Dedifferentiated amniotic fluid mesenchymal stem cell (primary cell): ENCODE measurements at regions not wholly inside any gene's neighbourhood (a gene's known extent, or its start where the extent isn't known, plus 50 kb on each side); places are given as distances from the start of the nearest gene placed in this dataset.
"Not testable (repeated sequence)": the region's sequence is repeated elsewhere in the genome, so short reads cannot be mapped to it uniquely, and the experiment has no call there.

Source experiments
- DNase-seq: peaks from one replicate; pipeline ENCODE4 v3.0.0-alpha.2; 2016; ENCODE audit errors: extremely low spot score

GRCh38 chr6:135707426-135707825 lies 144.1 kb upstream of the PDE7B start:
- no peak for DNase-seq

GRCh38 chr6:135710042-135710441 lies 141.5 kb upstream of the PDE7B start:
- no peak for DNase-seq

- DNase-seq = no peak
Observed at GRCh38 chr6:135722190-135722589, 129.3 kb upstream of the PDE7B start.

- peak; percentile 42 for DNase-seq
Observed at GRCh38 chr6:135722679-135723078, 128.8 kb upstream of the PDE7B start.

GRCh38 chr6:135728589-135728988 lies 122.9 kb upstream of the PDE7B start:
- DNase-seq = no peak

GRCh38 chr6:135731116-135731515 lies 120.4 kb upstream of the PDE7B start:
- no peak for DNase-seq

- DNase-seq = not testable (repeated sequence)
Observed at GRCh38 chr6:135736351-135736750, 115.2 kb upstream of the PDE7B start.

GRCh38 chr6:135738636-135739035 lies 112.9 kb upstream of the PDE7B start:
- DNase-seq = no peak

GRCh38 chr6:135739288-135739687 lies 112.2 kb upstream of the PDE7B start:
- no peak for DNase-seq

- no peak for DNase-seq
Observed at GRCh38 chr6:135740580-135740979, 110.9 kb upstream of the PDE7B start.

GRCh38 chr6:135743476-135743875 lies 108.0 kb upstream of the PDE7B start:
- no peak for DNase-seq

GRCh38 chr6:135748189-135748588 lies 103.3 kb upstream of the PDE7B start:
- no peak for DNase-seq

- no peak for DNase-seq
Observed at GRCh38 chr6:135750081-135750480, 101.4 kb upstream of the PDE7B start.

GRCh38 chr6:135753196-135753595 lies 98.3 kb upstream of the PDE7B start:
- DNase-seq = no peak

- no peak for DNase-seq
Observed at GRCh38 chr6:135759831-135760230, 91.7 kb upstream of the PDE7B start.

- DNase-seq = no peak
Observed at GRCh38 chr6:135774006-135774405, 77.5 kb upstream of the PDE7B start.

- DNase-seq = no peak
Observed at GRCh38 chr6:135779213-135779612, 72.3 kb upstream of the PDE7B start.

- DNase-seq = no peak
Observed at GRCh38 chr6:135780326-135780725, 71.2 kb upstream of the PDE7B start.

- no peak for DNase-seq
Observed at GRCh38 chr6:135782546-135782945, 69.0 kb upstream of the PDE7B start.

GRCh38 chr6:135784507-135784906 lies 67.0 kb upstream of the PDE7B start:
- DNase-seq = no peak

GRCh38 chr6:135789375-135790050 lies 62.0 kb upstream of the PDE7B start:
- no peak for DNase-seq

- no peak for DNase-seq
Observed at GRCh38 chr6:135791441-135791840, 60.1 kb upstream of the PDE7B start.

- DNase-seq = no peak
Observed at GRCh38 chr6:135796643-135797305, 54.7 kb upstream of the PDE7B start.

- no peak for DNase-seq
Observed at GRCh38 chr6:135797361-135797760, 54.1 kb upstream of the PDE7B start.
